Upper lobe of left lung (tissue), 4 donors: ENCODE measurements at regions not wholly inside any gene's neighbourhood (a gene's known extent, or its start where the extent isn't known, plus 50 kb on each side); places are given as distances from the start of the nearest gene placed in this dataset.

ENCODE experiments used
- POLR2A ChIP-seq, 4 donors: fragments of 450-650 bp; IDR thresholded peaks; one replicate each; pipeline ENCODE4 v1.5.1; 2016 to 2017; ENCODE audit warnings: antibody characterized with exemption in 4 of 4, mild to moderate bottlenecking in 2 of 4
- TF ChIP-seq, protein P1 (sequence below), 6 experiments: fragments of 450-650 bp in 4 of 6; fragments of 200-600 bp in 2 of 6; sonication (generic) in 2 of 6; IDR thresholded peaks; one replicate each; pipeline ENCODE4 v1.5.1; 2016 to 2019; ENCODE audit warnings: antibody characterized with exemption in 6 of 6

- TF ChIP-seq, protein P1, sequence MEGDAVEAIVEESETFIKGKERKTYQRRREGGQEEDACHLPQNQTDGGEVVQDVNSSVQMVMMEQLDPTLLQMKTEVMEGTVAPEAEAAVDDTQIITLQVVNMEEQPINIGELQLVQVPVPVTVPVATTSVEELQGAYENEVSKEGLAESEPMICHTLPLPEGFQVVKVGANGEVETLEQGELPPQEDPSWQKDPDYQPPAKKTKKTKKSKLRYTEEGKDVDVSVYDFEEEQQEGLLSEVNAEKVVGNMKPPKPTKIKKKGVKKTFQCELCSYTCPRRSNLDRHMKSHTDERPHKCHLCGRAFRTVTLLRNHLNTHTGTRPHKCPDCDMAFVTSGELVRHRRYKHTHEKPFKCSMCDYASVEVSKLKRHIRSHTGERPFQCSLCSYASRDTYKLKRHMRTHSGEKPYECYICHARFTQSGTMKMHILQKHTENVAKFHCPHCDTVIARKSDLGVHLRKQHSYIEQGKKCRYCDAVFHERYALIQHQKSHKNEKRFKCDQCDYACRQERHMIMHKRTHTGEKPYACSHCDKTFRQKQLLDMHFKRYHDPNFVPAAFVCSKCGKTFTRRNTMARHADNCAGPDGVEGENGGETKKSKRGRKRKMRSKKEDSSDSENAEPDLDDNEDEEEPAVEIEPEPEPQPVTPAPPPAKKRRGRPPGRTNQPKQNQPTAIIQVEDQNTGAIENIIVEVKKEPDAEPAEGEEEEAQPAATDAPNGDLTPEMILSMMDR (IDR thresholded peaks at IDR 0.05): peak in 4 of 6 experiments; percentile 16 to 61 (median 26)
- TF ChIP-seq POLR2A (IDR thresholded peaks at IDR 0.05): no peak
Observed at GRCh38 chr2:150610670-150611279, 123.3 kb upstream of the RND3 start.
